Naive thymus-derived CD4-positive, alpha-beta T cell (primary cell): ENCODE measurements at regions not wholly inside any gene's neighbourhood (a gene's known extent, or its start where the extent isn't known, plus 50 kb on each side); places are given as distances from the start of the nearest gene placed in this dataset.

Experiments
- ATAC-seq: fragments of 150-1000 bp; cut with Tn5 transposase; 2 replicates; pipeline ENCODE4 v1.10.0; 2021; ENCODE audit warnings: mild to moderate bottlenecking, moderate library complexity
- CTCF ChIA-PET: fragments of 350-600 bp; sonication (Branson Sonifier 250); formaldehyde crosslinking; loops from one replicate; lab custom pipeline; 2021; ENCODE audit warnings: antibody characterized with exemption; lab: Charles Lee
- POLR2A ChIA-PET: fragments of 350-600 bp; sonication (Branson Sonifier 250); formaldehyde crosslinking; loops from one replicate; lab custom pipeline; 2021; ENCODE audit warnings: antibody characterized with exemption, inconsistent platforms; lab: Charles Lee
- DNase-seq, 9 donors: peaks; one replicate each; pipeline versions ENCODE4 v3.0.0 to v3.0.0-alpha.2; 2020 to 2022; ENCODE audit warnings: mixed read lengths in 1 of 9
- H3K27ac ChIP-seq: one replicate; pipeline ENCODE4 v1.7.0; 2013; ENCODE audit warnings: mild to moderate bottlenecking, low read depth, low read length, moderate library complexity
- H3K27me3 ChIP-seq, 2 donors: one replicate each; pipeline ENCODE4 v1.7.0; 2013; ENCODE audit warnings: low read length in 2 of 2, mild to moderate bottlenecking in 2 of 2, moderate library complexity in 2 of 2; ENCODE audit not compliant: control insufficient read depth in 2 of 2, insufficient read depth in 2 of 2
- H3K36me3 ChIP-seq, 3 experiments: 1 replicate in 2 of 3; 2 replicates in 1 of 3; pipeline ENCODE4 v1.7.0; 2013; ENCODE audit warnings: low read length in 3 of 3, mild to moderate bottlenecking in 3 of 3, moderate library complexity in 1 of 3; ENCODE audit not compliant: insufficient read depth in 3 of 3, control insufficient read depth in 2 of 3
- H3K4me1 ChIP-seq, 2 donors: one replicate each; pipeline ENCODE4 v1.7.0; 2013; ENCODE audit warnings: low read length in 2 of 2, mild to moderate bottlenecking in 2 of 2, moderate library complexity in 1 of 2; ENCODE audit not compliant: control insufficient read depth in 2 of 2, insufficient read depth in 2 of 2
- H3K4me3 ChIP-seq: 2 replicates; pipeline ENCODE4 v1.7.0; 2013; ENCODE audit warnings: mild to moderate bottlenecking, low read length
- H3K9me3 ChIP-seq, 3 experiments: 1 replicate in 2 of 3; 2 replicates in 1 of 3; pipeline ENCODE4 v1.7.0; 2013; ENCODE audit warnings: low read length in 3 of 3; ENCODE audit not compliant: control insufficient read depth in 2 of 3
- H3K27ac Mint-ChIP-seq, 9 donors: one replicate each; pipeline ENCODE4 v1.8.0; 2020 to 2022; ENCODE audit warnings: mixed read lengths in 9 of 9, mild to moderate bottlenecking in 8 of 9, moderate library complexity in 5 of 9, inconsistent platforms in 2 of 9
- H3K27me3 Mint-ChIP-seq, 5 donors: one replicate each; pipeline ENCODE4 v1.8.0; 2021 to 2022; ENCODE audit warnings: mixed read lengths in 5 of 5, mild to moderate bottlenecking in 1 of 5
- H3K36me3 Mint-ChIP-seq, 5 donors: one replicate each; pipeline ENCODE4 v1.8.0; 2020 to 2022; ENCODE audit warnings: mixed read lengths in 5 of 5, mild to moderate bottlenecking in 3 of 5, inconsistent platforms in 1 of 5
- H3K4me1 Mint-ChIP-seq, 7 donors: one replicate each; pipeline ENCODE4 v1.8.0; 2020 to 2022; ENCODE audit warnings: mixed read lengths in 7 of 7, mild to moderate bottlenecking in 3 of 7, inconsistent platforms in 1 of 7
- H3K4me3 Mint-ChIP-seq, 10 donors: one replicate each; pipeline ENCODE4 v1.8.0; 2020 to 2022; ENCODE audit warnings: mild to moderate bottlenecking in 10 of 10, mixed read lengths in 10 of 10, moderate library complexity in 6 of 10, inconsistent platforms in 2 of 10
- H3K9me3 Mint-ChIP-seq, 11 donors: one replicate each; pipeline ENCODE4 v1.8.0; 2020 to 2022; ENCODE audit warnings: mixed read lengths in 11 of 11, mild to moderate bottlenecking in 4 of 11, inconsistent platforms in 1 of 11, moderate library complexity in 1 of 11
- intact Hi-C, 2 donors: fragments of 100-400 bp; cut with micrococcal nuclease; formaldehyde crosslinking; loops; one replicate each; pipeline ENCODE4 v1.15.1; 2023

- peaks cover 0 to 6% (median 0%) of the 10 kb centered on the region in 7 donors for H3K4me1 Mint-ChIP-seq
- CTCF ChIA-PET, result no interaction called here
- Histone ChIP-seq H3K9me3 (no peaks in the 10 kb centered on the region), H3K27me3 (no peaks in the 10 kb centered on the region), H3K4me3 (no peak overlapping the region), H3K27ac (no peak overlapping the region), H3K4me1 (no peaks in the 10 kb centered on the region), H3K36me3 (no peaks in the 10 kb centered on the region)
- ATAC-seq (no peak), DNase-seq (no peak)
- no peak overlapping the region for H3K27ac Mint-ChIP-seq
- peaks cover 0 to 8% (median 2%) of the 10 kb centered on the region in 11 donors for H3K9me3 Mint-ChIP-seq
- peaks cover 0 to 6% (median 0%) of the 10 kb centered on the region in 5 donors for H3K36me3 Mint-ChIP-seq
- POLR2A ChIA-PET, result no interaction called here
- no peak overlapping the region for H3K4me3 Mint-ChIP-seq
- peaks cover 2 to 59% (median 30%) of the 10 kb centered on the region in 5 donors for H3K27me3 Mint-ChIP-seq
- intact Hi-C loops, result no loop called here
Measured at GRCh38 chr19:32203161-32203560, 142.2 kb upstream of the ZNF507 start.

- H3K4me1 ChIP-seq, result no peaks in the 10 kb centered on the region
- no peak overlapping the region for H3K4me3 Mint-ChIP-seq
- H3K9me3 ChIP-seq, result peaks cover 0 to 5% (median 0%) of the 10 kb centered on the region in 3 experiments
- DNase-seq, result no peak
- H3K36me3 Mint-ChIP-seq, result peaks cover 0 to 6% (median 4%) of the 10 kb centered on the region in 5 donors
- no peak for ATAC-seq
- intact Hi-C loops, result no loop called here
- H3K27ac Mint-ChIP-seq, result no peak overlapping the region
- POLR2A ChIA-PET, result no interaction called here
- H3K27me3 Mint-ChIP-seq, result peaks cover 2 to 50% (median 30%) of the 10 kb centered on the region in 5 donors
- peaks cover 0 to 27% (median 14%) of the 10 kb centered on the region in 11 donors for H3K9me3 Mint-ChIP-seq
- H3K4me3 ChIP-seq, result no peak overlapping the region
- H3K36me3 ChIP-seq, result no peaks in the 10 kb centered on the region
- no peaks in the 10 kb centered on the region for H3K27me3 ChIP-seq
- H3K4me1 Mint-ChIP-seq, result peaks cover 0 to 6% (median 0%) of the 10 kb centered on the region in 7 donors
- no peak overlapping the region for H3K27ac ChIP-seq
- CTCF ChIA-PET, result no interaction called here
Measured at GRCh38 chr19:32206065-32206464, 139.3 kb upstream of the ZNF507 start.

GRCh38 chr19:32208060-32208459, 137.3 kb upstream of the ZNF507 start:
- Histone ChIP-seq H3K4me1 (no peaks in the 10 kb centered on the region), H3K4me3 (no peak overlapping the region), H3K9me3 (peaks cover 0 to 12% (median 0%) of the 10 kb centered on the region in 3 experiments), H3K27ac (no peak overlapping the region), H3K27me3 (no peaks in the 10 kb centered on the region), H3K36me3 (no peaks in the 10 kb centered on the region)
- intact Hi-C loops, result no loop called here
- H3K4me3 Mint-ChIP-seq, result no peak overlapping the region
- H3K27me3 Mint-ChIP-seq, result peaks cover 7 to 50% (median 26%) of the 10 kb centered on the region in 5 donors
- ChIA-PET POLR2A (no interaction called here), CTCF (no interaction called here)
- ATAC-seq (no peak), DNase-seq (no peak)
- H3K36me3 Mint-ChIP-seq, result peaks cover 0 to 6% (median 4%) of the 10 kb centered on the region in 5 donors
- peaks cover 0 to 43% (median 17%) of the 10 kb centered on the region in 11 donors for H3K9me3 Mint-ChIP-seq
- no peak overlapping the region for H3K27ac Mint-ChIP-seq
- H3K4me1 Mint-ChIP-seq, result no peaks in the 10 kb centered on the region

- intact Hi-C loops, result no loop called here
- H3K27me3 ChIP-seq, result peaks cover 0 to 9% of the 10 kb centered on the region in 2 donors
- no peak overlapping the region for H3K27ac ChIP-seq
- ChIA-PET POLR2A (no interaction called here), CTCF (interaction anchor here (1.0 kb wide), 1 partner anchor 12 kb away, joined by 3 read pairs; no protein-coding TSS in a partner anchor)
- H3K27ac Mint-ChIP-seq, result no peak overlapping the region
- no peak for DNase-seq
- peaks cover 0 to 1% (median 0%) of the 10 kb centered on the region in 11 donors for H3K9me3 Mint-ChIP-seq
- H3K27me3 Mint-ChIP-seq, result peaks cover 21 to 51% (median 42%) of the 10 kb centered on the region in 5 donors
- H3K4me3 Mint-ChIP-seq, result no peak overlapping the region
- no peaks in the 10 kb centered on the region for H3K36me3 Mint-ChIP-seq
- H3K9me3 ChIP-seq, result no peaks in the 10 kb centered on the region
- no peaks in the 10 kb centered on the region for H3K36me3 ChIP-seq
- no peak for ATAC-seq
- peaks cover 6 to 11% (median 9%) of the 10 kb centered on the region in 7 donors for H3K4me1 Mint-ChIP-seq
- H3K4me1 ChIP-seq, result peaks cover 5 to 7% of the 10 kb centered on the region in 2 donors
- no peak overlapping the region for H3K4me3 ChIP-seq
Measured at GRCh38 chr19:32219392-32219791, 126.0 kb upstream of the ZNF507 start.

GRCh38 chr19:32219881-32220472, 125.4 kb upstream of the ZNF507 start:
- Mint-ChIP-seq H3K36me3 (no peaks in the 10 kb centered on the region), H3K4me1 (peaks cover 10 to 17% (median 14%) of the 10 kb centered on the region in 7 donors), H3K9me3 (peaks cover 0 to 1% (median 0%) of the 10 kb centered on the region in 11 donors), H3K4me3 (no peak overlapping the region), H3K27ac (no peak overlapping the region), H3K27me3 (peaks cover 27 to 57% (median 48%) of the 10 kb centered on the region in 5 donors)
- intact Hi-C loops, result loop anchor here in 1 of 2 donors (5.0 to 10.0 kb wide), 2 partner anchors 1165 to 1538 kb away; no protein-coding TSS in a partner anchor
- DNase-seq (no peak), ATAC-seq (no peak)
- Histone ChIP-seq H3K27ac (no peak overlapping the region), H3K4me1 (peaks cover 5 to 7% of the 10 kb centered on the region in 2 donors), H3K4me3 (no peak overlapping the region), H3K27me3 (peaks cover 0 to 10% of the 10 kb centered on the region in 2 donors), H3K36me3 (no peaks in the 10 kb centered on the region), H3K9me3 (no peaks in the 10 kb centered on the region)
- POLR2A ChIA-PET, result no interaction called here
- CTCF ChIA-PET, result interaction anchor here (1.0 kb wide), 1 partner anchor 11 kb away, joined by 3 read pairs; no protein-coding TSS in a partner anchor

GRCh38 chr19:32220951-32221350, 124.5 kb upstream of the ZNF507 start:
- Histone ChIP-seq H3K4me1 (peaks cover 5 to 7% of the 10 kb centered on the region in 2 donors), H3K27ac (no peak overlapping the region), H3K9me3 (no peaks in the 10 kb centered on the region), H3K4me3 (no peak overlapping the region), H3K27me3 (peaks cover 0 to 10% of the 10 kb centered on the region in 2 donors), H3K36me3 (no peaks in the 10 kb centered on the region)
- ATAC-seq, result no peak
- Mint-ChIP-seq H3K4me1 (peaks cover 10 to 17% (median 15%) of the 10 kb centered on the region in 7 donors), H3K36me3 (no peaks in the 10 kb centered on the region), H3K9me3 (peaks cover 0 to 1% (median 0%) of the 10 kb centered on the region in 11 donors), H3K27me3 (peaks cover 36 to 65% (median 56%) of the 10 kb centered on the region in 5 donors), H3K4me3 (no peak overlapping the region), H3K27ac (no peak overlapping the region)
- CTCF ChIA-PET, result no interaction called here
- POLR2A ChIA-PET, result no interaction called here
- intact Hi-C loops, result loop anchor here in 1 of 2 donors (5.0 to 10.0 kb wide), 2 partner anchors 1166 to 1539 kb away; no protein-coding TSS in a partner anchor
- DNase-seq, result no peak
